Eye (tissue), 1 donor: ENCODE measurements at regions not wholly inside any gene's neighbourhood (a gene's known extent, or its start where the extent isn't known, plus 50 kb on each side); places are given as distances from the start of the nearest gene placed in this dataset.

Experiments
- DNase-seq: peaks from one replicate; pipeline ENCODE4 v3.0.0-alpha.2; 2015

DNA sequence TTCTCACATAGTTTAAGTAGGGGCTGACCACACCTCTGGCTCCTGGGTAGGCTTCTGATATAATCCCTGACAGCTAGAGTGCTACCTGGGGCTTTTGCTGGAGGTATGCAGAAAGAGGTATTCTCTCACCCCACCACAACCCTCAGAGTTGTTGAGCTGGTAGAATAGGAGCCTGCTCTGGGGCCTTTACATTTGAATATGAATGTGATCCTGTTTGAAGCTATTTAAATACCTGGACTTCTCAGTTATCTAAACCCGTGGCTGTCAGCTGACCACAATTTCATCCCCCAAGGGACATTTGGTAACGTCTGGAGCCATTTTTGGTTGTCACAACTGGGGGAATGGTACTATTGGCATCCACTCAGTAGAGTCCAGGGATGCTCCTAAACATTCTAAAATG is 669.1 kb downstream of the SATB2 start:
- no peak for DNase-seq

GRCh38 chr2:198782734-198783133 is 675.0 kb downstream of the SATB2 start:
- DNase-seq: no peak

DNA sequence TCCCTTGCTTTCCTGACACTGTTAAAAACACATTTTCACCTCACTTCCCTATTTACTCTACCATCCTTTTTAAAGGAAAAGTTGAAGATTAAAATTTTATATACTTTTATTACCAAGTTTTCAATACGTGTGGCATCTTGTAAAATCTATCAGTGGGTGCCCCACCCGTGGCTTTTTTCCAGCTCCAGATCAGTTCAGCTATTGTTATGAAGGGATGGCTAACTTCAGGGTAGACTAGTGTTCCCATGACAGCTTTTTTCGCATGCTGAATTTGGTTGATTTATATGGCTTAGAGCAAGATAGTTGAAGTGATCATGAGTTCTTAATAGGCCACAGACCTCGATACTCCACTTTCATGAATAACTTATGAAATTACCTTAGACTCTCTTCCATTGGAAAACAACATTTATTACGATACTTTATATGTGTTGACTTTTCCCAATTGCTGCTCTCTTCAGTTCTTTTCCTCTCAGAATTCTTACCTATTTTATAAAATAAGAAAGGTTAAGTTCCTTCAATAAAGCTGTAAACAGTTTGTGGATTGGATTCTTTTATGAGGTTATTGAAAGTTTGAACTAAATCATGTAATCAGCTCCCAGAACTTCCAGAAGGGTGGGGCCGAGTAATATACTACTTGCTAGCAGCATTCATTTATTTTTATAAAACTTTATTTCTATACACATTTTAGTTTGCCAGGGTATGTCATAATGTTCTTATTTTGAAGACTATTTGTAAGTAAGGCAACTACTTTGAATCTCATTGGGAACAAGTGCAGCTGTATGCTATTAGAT is 680.9 kb downstream of the SATB2 start:
- DNase-seq: no peak

GRCh38 chr2:198775737-198776136 is 682.0 kb downstream of the SATB2 start:
- DNase-seq: no peak

- no peak for DNase-seq
These were observed 683.2 kb downstream of the SATB2 start for GRCh38 chr2:198774576-198774975.

GRCh38 chr2:198767694-198768093 is 690.0 kb downstream of the SATB2 start:
- no peak for DNase-seq

- no peak for DNase-seq
These were observed 693.9 kb downstream of the SATB2 start for GRCh38 chr2:198763793-198764192.

GRCh38 chr2:198762441-198762840 is 695.3 kb downstream of the SATB2 start:
- DNase-seq: no peak

DNA sequence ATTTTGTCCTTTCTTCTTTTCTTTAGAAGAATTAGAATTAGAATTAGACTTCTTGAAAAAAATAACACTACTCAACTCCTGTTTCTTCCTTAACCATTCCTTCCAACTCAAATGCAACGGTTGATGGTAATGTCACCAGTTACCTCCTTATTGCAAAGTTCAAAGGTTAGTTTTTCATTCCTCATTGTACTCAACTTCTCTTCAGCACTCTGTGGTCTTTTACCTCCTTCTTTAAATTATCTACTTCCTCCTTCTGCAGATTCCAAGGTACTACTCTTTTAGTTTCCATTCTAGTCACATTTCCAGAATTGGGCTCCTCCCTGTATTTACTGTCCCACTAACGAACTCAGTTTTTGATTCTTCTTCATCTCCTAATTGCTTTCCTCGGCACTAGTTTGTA is 700.7 kb downstream of the SATB2 start:
- no peak for DNase-seq

- peak; percentile 36 for DNase-seq
These were observed 701.6 kb downstream of the SATB2 start for GRCh38 chr2:198756166-198756565.

DNA sequence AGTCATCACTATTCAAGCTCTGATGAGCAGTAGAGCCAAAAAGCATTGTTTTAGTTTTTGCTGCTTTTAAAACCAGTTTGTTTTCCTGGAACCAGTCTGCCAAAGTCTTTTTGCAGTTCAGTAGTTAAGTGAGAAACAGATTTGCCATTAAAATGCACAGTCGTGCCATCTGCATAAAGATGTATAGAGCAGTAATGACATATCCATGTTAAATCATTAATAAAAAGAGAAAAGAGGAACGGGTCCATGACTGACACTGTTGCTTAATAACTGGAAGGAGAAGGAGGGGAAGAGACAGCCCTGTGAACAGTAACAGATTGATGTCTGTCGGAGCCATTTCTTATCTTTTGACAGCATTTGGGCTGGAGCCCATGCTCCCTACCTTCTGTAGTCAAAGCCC is 704.6 kb downstream of the SATB2 start:
- no peak for DNase-seq

DNA sequence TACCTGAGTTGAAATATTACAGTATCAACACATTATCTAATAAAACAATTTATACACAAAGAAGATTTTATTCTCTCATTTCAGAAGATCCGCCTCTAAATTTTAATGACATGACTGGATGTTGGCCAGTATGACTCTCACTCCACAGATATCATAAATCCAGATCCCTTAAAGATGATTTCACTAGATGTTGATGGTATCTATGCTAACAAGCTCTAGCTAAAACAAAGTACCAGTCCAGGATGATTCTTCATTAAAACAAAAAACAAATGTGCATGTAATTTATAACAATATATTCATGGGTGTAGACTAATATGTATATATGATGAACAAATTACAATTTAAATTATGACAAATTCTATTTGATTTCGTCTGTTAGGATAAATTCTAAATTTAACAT is 708.4 kb downstream of the SATB2 start:
- DNase-seq: no peak

DNA sequence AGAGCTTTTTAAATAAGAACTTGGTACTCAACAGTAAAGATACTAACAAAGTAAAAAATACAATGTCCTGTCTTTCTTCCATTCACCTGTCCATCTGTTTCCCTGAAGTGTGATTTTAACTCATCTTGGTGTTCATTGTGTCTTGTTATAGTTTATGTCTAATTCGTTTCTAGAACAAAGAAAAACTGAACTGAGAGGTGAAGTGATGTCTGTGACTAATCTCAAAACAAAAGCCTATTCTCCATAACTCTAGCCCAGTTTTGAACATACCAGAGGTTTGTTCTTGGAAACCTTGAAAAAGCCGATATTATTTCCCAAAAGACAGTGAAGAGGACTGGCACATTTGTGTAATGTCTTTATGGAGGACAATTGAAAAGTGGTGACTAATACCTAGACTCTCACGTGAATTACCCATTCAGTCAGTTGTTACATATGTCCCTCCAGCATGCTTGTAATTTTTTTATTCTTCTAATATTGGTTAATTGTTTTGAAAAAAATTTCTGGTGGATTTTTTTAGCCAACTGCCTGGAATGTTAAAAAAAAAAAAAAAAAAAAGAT is 725.8 kb downstream of the SATB2 start:
- no peak for DNase-seq

DNA sequence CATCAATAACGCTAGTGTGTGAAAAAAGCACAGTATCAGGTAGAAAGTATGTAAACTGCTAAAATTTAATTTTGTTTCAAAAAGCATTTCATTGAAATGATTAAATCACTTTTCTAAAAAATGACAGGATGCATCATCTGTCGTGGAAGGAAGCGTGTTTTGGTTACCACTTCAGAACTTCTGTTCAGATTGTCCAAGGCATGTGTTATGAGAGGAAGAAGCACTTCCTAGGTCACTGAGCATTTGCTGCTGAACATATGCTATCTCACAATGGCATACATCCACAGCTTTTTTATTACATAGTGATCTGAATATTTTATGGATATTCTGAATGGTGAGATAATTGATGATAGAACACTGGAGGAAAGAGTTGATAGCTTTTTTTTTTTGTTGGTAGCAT is 737.5 kb downstream of the SATB2 start:
- DNase-seq: no peak

- DNase-seq: no peak
These were observed 740.3 kb downstream of the SATB2 start for GRCh38 chr2:198717451-198717850.

- no peak for DNase-seq
These were observed 742.4 kb downstream of the SATB2 start for GRCh38 chr2:198715302-198715835.

DNA sequence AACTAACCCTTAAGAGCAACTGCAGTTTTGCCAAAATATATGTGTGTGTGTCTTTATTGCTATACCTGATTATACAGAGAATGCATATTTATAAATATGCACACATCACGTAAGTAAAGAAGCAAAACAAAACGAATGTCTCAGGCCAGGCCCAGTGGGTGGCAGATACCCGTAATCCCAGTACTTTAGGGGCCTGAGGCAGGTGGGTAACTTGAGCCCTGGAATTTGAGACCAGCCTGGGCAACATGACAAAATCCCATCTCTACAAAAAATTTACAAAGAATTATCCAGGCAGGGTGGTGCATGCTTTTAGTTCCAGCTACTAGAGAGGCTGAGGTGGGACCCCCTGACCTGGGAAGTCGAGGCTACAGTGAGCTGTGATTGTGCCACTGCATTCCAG is 745.3 kb downstream of the SATB2 start:
- DNase-seq: no peak

GRCh38 chr2:198711484-198711883 is 746.3 kb downstream of the SATB2 start:
- no peak for DNase-seq

GRCh38 chr2:198710562-198710961 is 747.2 kb downstream of the SATB2 start:
- no peak for DNase-seq

- no peak for DNase-seq
These were observed 751.2 kb downstream of the SATB2 start for GRCh38 chr2:198706476-198707082.

DNA sequence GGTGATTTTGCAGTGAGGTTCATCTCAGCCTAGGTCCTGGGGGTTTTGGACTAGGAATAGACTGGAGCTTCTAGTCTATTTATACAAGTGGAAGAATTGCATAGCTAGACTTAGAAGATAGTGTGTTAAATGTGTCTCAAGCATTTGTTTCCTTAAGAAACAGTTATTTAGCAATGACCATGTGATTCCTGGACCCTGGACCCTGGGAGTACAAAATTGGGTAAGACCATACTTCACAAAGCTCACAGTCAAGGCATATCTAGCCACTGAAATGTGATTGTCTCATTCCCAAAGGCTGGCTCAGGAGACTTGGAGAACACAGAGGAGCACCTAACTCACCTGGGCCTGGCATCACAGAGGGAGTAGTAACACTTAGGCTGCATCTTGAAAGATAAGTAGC is 754.5 kb downstream of the SATB2 start:
- DNase-seq: no peak

GRCh38 chr2:198702796-198703195 is 754.9 kb downstream of the SATB2 start:
- no peak for DNase-seq

- no peak for DNase-seq
These were observed 756.3 kb downstream of the SATB2 start for GRCh38 chr2:198701481-198701880.

DNA sequence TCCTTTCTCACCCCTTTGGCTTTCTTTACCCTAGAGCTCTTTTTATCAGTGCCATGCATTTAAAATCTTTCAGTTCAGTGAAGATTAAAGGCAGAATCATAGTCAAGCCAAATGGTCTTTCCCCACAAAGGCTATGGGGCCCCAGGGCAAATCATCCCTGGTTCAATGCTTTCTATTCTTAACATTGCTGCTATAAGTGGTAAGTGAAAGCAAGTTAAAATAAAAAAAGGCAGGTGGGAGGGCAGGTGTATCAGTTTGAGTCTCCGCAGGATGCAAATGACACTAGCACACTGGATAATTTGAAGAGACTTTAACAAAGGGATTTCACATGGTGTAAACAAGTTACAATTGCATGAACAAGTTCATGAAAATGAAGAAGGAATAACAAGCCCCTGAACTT is 757.4 kb downstream of the SATB2 start:
- DNase-seq: peak; percentile 73
